HL-60 (cell line): ENCODE measurements at regions not wholly inside any gene's neighbourhood (a gene's known extent, or its start where the extent isn't known, plus 50 kb on each side); places are given as distances from the start of the nearest gene placed in this dataset.
"Not testable (repeated sequence)": the region's sequence is repeated elsewhere in the genome, so short reads cannot be mapped to it uniquely, and the experiment has no call there.

Experiments used
- CTCF ChIP-seq: IDR thresholded peaks from one replicate; pipeline ENCODE4 v1.5.1; 2011; ENCODE audit warnings: low read length, control low read depth, inconsistent platforms; ENCODE audit not compliant: insufficient read depth
- GABPA ChIP-seq: IDR thresholded peaks from 2 replicates; pipeline ENCODE4 v1.6.1; 2012; ENCODE audit warnings: low read depth
- POLR2AphosphoS5 ChIP-seq: IDR thresholded peaks from 2 replicates; pipeline ENCODE4 v1.6.1; 2012; ENCODE audit warnings: low read depth
- REST ChIP-seq: IDR thresholded peaks from 2 replicates; pipeline ENCODE4 v1.6.1; 2012; ENCODE audit warnings: low read depth; ENCODE audit not compliant: insufficient replicate concordance
- SPI1 ChIP-seq: IDR thresholded peaks from 2 replicates; pipeline ENCODE4 v1.6.1; 2012; ENCODE audit warnings: low read depth, mild to moderate bottlenecking, borderline replicate concordance

GRCh38 chr3:140802898-140803297 is 125.0 kb downstream of the TRIM42 start:
- not testable (repeated sequence) for TF ChIP-seq CTCF, POLR2AphosphoS5, GABPA, REST, SPI1
